ENCODE measurements at regions not wholly inside any gene's neighbourhood (a gene's known extent, or its start where the extent isn't known, plus 50 kb on each side); places are given as distances from the start of the nearest gene placed in this dataset.
"Not testable (repeated sequence)": the region's sequence is repeated elsewhere in the genome, so short reads cannot be mapped to it uniquely, and the experiment has no call there.

DNA sequence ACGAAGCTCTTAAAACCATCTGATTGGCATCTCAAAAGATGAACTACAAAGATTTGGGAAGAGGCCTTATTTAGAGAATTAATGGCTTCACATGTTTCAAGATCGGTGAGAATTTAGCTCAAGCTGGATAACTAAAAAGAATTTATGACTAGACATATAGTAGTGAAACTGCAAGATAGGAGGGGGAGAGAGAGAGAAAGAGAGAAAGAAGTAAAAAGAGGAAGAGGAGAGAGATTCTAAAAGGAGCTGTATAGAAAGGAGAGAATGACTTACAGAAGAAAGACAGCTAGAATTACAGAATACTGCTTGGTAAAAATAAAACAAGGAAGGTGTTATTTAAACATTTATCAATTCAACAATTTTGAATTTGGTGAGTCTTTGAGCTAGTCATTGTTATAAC lies 592.3 kb downstream of the SH2D4B start:
- DNase-seq: no peak

DNA sequence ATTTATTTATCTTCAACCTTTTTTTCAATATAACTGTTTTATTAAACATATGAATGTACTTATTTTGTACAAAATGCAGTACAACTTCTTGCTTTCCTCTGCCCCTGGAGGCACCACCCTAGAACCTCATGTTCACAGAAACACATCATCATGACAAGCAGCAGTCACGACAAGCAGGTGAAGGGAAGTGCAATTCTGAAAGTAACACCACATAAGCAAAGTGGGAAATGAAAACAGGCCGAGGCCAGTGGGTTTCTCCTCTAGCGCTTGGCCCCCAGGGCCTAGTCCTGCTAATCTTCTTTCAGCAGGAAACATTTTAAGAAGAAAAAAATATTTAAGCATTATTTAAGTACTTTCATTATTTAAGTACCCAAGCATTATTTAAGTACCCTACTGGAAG lies 598.1 kb downstream of the SH2D4B start:
- DNase-seq: no peak

GRCh38 chr10:81136261-81136660 lies 598.6 kb downstream of the SH2D4B start:
- DNase-seq: no peak

DNA sequence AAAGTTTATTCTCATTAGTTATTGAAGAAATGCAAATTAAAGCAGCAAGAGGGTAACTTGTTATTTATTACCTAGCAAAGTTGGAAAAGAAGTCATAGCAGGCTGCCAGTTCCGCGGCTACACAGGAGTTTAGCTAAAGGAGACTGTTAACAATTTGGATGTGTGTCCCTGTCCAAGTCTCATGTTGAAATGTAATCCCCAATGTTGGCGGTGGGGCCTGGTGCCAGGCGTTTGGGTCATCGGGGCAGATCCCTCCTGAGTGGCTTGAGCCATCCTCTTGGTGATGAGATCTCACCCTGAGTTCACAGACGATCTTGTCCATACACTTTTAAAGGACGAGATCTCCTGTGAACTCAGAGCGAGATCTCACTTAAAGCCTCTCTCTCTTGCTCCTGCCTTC lies 608.3 kb downstream of the SH2D4B start:
- no peak for DNase-seq

DNA sequence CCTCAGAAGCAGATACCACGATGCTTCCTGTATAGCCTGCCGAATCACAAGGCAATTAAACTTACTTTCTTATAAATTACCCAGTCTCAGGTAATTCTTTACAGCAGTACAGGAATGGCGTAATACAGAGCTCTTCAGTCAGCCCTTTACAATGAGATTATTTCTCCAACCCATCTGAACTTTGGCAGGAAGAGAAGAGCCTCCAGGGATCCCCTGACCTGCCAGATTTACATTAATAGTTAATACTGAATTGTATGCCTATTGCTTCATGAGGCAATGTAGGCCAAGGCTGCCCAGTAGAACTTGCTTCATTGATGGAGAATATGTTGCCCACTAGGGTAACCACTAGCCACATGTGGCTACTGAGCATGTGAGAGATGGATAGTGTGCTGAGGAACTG lies 608.7 kb downstream of the SH2D4B start:
- no peak for DNase-seq

DNA sequence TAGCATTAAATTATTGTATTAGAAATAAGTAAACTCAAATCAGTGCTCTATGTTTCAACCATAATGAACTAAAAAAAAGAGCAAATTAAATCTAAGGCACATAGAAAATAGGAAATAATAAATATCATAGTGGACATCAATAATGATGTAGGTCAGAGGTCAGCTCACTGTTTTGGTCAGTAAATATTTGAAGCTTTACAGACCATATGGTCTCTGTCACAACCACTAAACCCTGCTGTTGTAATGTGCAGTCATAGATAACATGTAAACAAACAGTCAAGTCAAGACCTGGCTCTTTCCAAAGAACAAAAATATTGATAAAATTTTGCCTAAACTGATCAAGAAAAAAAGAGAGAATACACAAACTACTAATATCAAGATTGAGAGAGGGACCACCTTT lies 615.0 kb downstream of the SH2D4B start:
- no peak for DNase-seq

DNA sequence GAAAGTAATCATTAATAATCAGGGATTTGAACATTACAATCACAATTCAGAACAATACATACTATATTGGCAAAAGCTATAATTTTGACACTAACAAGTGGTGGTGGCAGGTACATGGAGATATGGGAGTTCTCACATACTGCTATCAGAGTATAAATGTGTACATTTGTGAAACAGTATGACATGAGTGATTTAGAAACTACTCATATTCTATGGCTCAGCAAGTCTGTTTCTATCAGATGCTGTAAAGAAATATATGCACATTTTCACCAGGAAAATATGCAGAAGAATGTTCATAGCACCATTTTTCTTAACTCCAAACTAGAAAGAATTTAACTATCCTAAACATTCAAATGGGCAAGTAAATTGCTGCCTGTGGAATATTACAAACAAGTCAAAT lies 620.0 kb downstream of the SH2D4B start:
- no peak for DNase-seq

- no peak for DNase-seq
These were observed 640.0 kb downstream of the SH2D4B start for GRCh38 chr10:81177651-81178244.

DNA sequence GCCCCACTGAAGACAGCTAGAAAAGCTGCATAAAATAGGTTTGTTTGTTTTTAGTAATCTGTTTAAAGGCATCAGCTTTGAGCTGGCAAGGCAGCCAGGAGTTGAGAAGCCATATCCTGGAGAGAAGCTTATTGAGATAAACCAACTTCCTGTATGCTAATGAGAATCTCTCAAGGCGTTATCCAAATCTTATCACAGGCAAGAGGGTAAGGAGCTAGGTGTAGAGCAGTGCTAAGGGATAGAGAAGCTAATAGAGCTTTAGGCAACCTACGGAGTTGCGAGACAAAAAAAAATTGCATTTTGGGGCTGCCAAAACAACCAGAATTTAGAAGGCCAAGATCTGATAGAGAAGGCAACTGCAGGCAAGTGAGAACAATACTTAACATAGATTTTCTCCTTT lies 641.6 kb downstream of the SH2D4B start:
- DNase-seq: no peak

DNA sequence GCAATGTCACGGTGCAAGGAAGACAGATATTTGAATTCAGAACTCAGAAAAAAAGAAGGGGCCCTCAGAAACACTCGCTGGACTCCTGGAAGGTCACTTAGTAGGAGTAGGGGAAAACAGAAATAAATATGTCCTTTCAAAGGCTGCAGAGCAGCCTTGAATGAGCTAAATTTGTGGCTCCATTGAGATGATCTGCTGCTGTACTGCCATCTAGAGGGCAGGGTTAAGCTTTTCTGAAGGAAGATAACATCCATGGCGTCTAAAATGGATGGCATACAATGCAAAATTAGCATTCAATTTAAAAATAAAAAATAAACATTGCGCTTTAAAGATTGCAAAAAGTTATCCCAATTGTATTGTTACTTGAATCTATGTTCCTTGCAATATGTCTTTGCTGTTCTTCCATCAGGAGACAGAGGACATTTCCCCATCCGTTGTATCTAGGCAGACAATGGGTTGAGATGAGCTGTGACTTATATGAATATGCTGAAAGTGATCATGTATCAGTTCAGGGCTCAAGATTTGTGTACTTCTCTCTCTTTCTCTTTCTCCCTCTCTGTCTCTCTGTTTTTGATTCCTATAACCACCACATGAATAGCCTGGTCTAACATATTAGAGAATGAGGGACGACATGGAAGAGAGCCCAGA lies 642.2 kb downstream of the SH2D4B start:
- peak in 1 of 5 experiments; percentile 27 for DNase-seq

DNA sequence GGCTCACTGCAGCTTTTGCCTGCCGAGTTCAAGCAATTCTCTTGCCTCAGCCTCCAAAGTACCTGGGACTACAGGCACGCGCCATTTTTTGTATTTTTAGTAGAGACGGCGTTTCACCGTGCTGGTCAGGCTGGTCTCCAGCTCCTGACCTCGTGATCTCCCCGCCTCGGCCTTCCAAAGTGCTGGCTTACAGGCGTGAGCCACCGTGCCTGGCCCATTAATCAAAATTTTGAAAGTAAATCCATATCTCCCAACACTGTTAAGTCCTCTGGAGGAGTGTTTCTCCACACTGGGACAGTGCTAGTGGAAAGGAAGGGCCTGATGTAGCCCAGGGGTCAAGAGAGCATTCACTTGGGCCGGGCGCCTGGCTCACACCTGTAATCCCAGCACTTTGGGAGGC lies 644.6 kb downstream of the SH2D4B start:
- no peak for DNase-seq

DNA sequence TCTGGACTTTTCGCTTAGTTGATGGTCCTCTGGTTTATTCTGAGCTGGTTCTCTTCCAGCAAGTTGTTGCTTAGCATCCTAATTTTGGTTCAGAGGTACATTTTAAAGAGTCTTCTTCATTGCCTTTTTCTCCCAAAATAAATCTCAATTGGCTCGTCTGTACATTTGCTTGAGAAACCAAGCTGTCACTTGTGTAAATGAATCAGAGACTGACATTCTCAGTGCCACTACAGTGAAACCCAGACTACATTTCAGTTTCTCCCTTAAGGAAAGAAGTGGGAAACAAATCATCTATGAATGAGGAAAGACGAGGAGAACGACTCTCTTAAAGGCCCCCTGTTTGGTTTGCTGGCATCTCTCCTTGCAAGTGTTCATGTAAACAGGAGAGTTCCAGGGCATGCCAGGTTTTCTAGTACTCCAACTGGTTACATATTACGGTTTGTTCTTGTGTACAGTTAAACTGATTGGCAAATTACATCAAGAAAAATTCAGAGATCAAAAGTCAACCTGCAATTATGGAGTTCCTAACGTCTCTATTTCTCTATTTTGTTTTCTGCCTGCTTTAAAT lies 654.6 kb downstream of the SH2D4B start:
- DNase-seq: no peak

DNA sequence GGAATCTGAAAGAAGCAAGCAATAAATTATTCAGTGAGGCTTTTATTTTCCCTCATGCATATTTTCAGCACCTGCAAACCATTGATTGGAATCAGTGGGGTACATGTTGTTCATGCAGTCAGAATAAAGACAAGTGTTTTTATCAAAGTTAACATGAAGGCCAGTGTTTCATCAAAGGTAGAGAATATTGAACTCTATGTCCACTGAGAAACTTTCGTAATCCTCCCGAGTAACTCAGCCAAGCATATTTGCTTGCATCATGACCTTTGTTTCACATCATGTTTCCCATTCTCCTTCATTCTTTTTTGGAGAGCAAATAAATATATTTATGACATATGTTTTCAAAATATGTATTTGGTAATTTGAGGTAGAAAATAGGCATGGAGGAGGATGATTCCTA lies 663.1 kb downstream of the SH2D4B start:
- no peak for DNase-seq

DNA sequence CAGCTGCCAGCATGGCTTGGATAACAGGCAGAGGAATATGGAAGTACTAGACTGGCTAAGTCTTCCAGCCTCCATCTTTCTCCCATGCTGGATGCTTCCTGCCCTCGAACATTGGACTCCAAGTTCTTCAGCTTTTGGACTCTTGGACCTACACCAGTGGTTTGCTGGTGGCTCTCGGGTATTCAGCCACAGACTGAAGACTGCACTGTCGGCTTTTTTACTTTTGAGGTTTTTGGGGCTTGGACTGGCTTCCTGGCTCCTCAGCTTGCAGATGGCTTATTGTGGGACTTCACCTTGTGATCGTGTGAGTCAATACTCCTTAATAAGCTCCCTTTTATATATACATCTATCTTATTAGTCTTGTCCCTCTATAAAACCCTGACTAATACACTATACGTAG lies 667.6 kb upstream of the NRG3 start:
- DNase-seq: not testable (repeated sequence)

- DNase-seq: no peak
These were observed 661.6 kb upstream of the NRG3 start for GRCh38 chr10:81213370-81213769.

DNA sequence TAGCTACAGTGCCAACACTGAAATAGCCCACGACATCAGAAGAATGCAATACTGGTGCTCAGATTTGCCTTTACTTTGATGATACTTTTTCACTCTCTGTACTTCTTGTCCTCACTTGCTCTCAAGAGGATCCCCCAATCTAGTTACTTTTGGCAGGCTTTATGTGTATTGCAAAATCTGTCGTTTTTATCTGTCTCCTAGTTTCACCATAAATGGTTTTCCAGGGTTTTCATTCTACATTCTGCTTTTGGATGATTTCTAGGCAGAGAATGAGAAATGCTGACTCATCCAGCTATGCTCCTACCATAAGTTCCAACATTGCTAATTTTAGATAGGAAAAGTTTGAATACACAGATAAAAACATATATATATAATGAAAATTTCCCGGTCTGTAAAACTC lies 659.5 kb upstream of the NRG3 start:
- no peak for DNase-seq

DNA sequence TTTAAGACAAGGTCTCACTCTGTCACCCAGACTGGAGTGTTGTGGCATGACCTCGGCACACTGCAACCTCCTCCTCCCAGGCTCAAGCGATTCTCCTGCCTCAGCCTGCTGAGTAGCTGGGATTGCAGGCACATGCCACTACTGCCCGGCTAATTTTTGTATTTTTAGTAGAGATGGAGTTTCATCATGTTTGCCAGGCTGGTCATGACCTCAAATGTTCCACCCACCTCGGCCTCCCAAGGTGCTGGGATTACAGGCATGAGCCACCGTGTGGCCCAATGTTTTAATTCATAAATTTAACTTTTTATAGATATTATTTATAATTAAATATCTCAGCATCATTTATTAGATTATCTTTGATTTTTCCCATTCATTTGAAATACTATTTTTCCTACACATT lies 658.0 kb upstream of the NRG3 start:
- no peak for DNase-seq

- DNase-seq: no peak
These were observed 656.7 kb upstream of the NRG3 start for GRCh38 chr10:81218307-81218706.

DNA sequence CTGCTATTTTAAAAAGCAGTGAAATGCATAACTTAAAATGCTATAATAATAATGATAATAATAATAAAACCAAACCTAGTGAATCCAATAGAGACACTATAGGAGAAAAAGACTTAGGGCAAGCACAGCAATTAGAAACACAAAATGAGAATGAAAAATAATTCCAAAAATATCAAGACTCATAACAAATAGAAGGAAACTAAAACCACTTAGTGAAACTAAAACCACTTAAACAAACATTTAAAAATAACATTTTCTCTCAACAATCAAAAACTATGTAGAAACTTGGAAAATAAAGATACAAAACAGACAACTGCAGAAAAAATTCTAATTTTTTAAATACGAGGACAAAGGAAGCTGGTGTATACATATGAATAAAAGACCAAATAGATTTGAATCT lies 655.2 kb upstream of the NRG3 start:
- DNase-seq: no peak

- DNase-seq: no peak
These were observed 626.1 kb upstream of the NRG3 start for GRCh38 chr10:81248886-81249285.

GRCh38 chr10:81251457-81252115 lies 623.4 kb upstream of the NRG3 start:
- DNase-seq: no peak

DNA sequence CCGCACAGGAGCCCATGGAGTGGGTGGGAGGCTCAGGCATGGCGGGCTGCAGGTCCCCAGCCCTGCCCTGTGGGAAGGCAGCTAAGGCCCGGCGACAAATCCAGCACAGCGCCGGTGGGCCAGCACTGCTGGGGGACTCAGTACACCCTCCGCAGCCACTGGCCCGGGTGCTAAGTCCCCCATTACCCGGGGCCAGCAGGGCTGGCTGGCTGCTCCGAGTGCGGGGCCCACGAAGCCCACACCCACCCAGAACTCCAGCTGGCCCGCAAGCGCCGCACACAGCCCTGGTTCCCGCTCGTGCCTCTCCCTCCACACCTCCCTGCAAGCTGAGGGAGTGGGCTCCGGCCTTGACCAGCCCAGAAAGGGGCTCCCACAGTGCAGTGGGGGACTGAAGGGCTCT lies 610.0 kb upstream of the NRG3 start:
- DNase-seq: not testable (repeated sequence)

- no peak for DNase-seq
These were observed 604.9 kb upstream of the NRG3 start for GRCh38 chr10:81270051-81270450.

Measured in T-helper 2 cell (primary cell).